GM21717 (cell line): ENCODE measurements at regions not wholly inside any gene's neighbourhood (a gene's known extent, or its start where the extent isn't known, plus 50 kb on each side); places are given as distances from the start of the nearest gene placed in this dataset.
"Not testable (repeated sequence)": the region's sequence is repeated elsewhere in the genome, so short reads cannot be mapped to it uniquely, and the experiment has no call there.

Source experiments
- ATAC-seq: cut with Tn5 transposase; IDR thresholded peaks from one replicate; pipeline ENCODE4 v1.9.1; 2021; ENCODE audit warnings: mild to moderate bottlenecking, moderate library complexity; ENCODE audit not compliant: unreplicated experiment

- ATAC-seq: no peak
Measured at GRCh38 chr7:155227788-155228458, 69.8 kb upstream of the INSIG1 start.

GRCh38 chr7:155228459-155228845 lies 69.2 kb upstream of the INSIG1 start:
- ATAC-seq: no peak

GRCh38 chr7:155228894-155229293 lies 68.8 kb upstream of the INSIG1 start:
- ATAC-seq: no peak

- ATAC-seq: no peak
Measured at GRCh38 chr7:155229548-155230168, 68.0 kb upstream of the INSIG1 start.

- no peak for ATAC-seq
Measured at GRCh38 chr7:155230169-155230593, 67.5 kb upstream of the INSIG1 start.

- no peak for ATAC-seq
Measured at GRCh38 chr7:155231241-155231800, 66.4 kb upstream of the INSIG1 start.

GRCh38 chr7:155231941-155232340 lies 65.7 kb upstream of the INSIG1 start:
- ATAC-seq: no peak

GRCh38 chr7:155232911-155233310 lies 64.8 kb upstream of the INSIG1 start:
- ATAC-seq: no peak

- ATAC-seq: no peak
Measured at GRCh38 chr7:155233311-155234157, 64.1 kb upstream of the INSIG1 start.

- ATAC-seq: no peak
Measured at GRCh38 chr7:155234158-155234492, 63.6 kb upstream of the INSIG1 start.

GRCh38 chr7:155234950-155235789 lies 62.5 kb upstream of the INSIG1 start:
- ATAC-seq: no peak

GRCh38 chr7:155236386-155236785 lies 61.3 kb upstream of the INSIG1 start:
- no peak for ATAC-seq

GRCh38 chr7:155237297-155237696 lies 60.4 kb upstream of the INSIG1 start:
- ATAC-seq: no peak

GRCh38 chr7:155237730-155238129 lies 59.9 kb upstream of the INSIG1 start:
- ATAC-seq: no peak

GRCh38 chr7:155239431-155240087 lies 58.1 kb upstream of the INSIG1 start:
- ATAC-seq: not testable (repeated sequence)

- no peak for ATAC-seq
Measured at GRCh38 chr7:155244675-155245074, 53.0 kb upstream of the INSIG1 start.

GRCh38 chr7:155247479-155248365 lies 50.0 kb upstream of the INSIG1 start:
- ATAC-seq: no peak
